ENCODE measurements at regions not wholly inside any gene's neighbourhood (a gene's known extent, or its start where the extent isn't known, plus 50 kb on each side); places are given as distances from the start of the nearest gene placed in this dataset.

DNA sequence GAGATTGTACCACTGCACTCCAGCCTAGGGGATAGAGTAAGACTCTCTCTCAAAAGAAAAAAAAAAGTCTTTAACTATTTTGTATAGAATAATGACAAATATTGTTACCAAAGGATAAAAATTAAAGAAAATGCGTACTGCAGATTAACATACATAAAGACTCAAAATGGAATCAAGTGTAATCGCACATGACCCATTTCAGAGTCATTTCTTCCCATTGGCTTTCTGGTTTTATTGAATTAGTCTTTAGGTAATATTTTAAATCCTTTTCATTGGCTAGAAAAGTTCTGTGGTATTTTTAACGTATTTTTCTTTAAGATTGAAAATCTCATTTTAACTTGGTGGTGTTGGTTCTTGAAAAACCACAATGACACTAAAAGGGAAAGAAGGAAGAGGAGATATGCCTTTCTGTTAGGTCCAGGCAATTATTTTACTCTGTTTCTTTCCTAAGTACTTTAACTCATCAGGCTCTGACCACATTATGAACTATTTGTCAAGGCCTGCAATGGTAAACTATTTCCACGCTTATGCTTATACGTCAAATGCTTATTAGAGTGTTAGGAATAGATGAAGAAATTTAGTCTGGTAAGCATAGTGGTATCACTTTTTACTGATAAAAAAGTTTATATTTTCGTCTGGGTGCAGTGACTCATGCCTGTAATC lies 52.3 kb downstream of the PLEKHG1 start:
- TF ChIP-seq REST (IDR thresholded peaks at IDR 0.05; ENCODE audit: low read depth): no peak
- no peak for TF ChIP-seq EGR1 (IDR thresholded peaks at IDR 0.05)
- no peak for TF ChIP-seq CREB1 (IDR thresholded peaks at IDR 0.05; ENCODE audit: low read depth)
- no peak for TF ChIP-seq YY1 (IDR thresholded peaks at IDR 0.05; ENCODE audit: low read depth)

DNA sequence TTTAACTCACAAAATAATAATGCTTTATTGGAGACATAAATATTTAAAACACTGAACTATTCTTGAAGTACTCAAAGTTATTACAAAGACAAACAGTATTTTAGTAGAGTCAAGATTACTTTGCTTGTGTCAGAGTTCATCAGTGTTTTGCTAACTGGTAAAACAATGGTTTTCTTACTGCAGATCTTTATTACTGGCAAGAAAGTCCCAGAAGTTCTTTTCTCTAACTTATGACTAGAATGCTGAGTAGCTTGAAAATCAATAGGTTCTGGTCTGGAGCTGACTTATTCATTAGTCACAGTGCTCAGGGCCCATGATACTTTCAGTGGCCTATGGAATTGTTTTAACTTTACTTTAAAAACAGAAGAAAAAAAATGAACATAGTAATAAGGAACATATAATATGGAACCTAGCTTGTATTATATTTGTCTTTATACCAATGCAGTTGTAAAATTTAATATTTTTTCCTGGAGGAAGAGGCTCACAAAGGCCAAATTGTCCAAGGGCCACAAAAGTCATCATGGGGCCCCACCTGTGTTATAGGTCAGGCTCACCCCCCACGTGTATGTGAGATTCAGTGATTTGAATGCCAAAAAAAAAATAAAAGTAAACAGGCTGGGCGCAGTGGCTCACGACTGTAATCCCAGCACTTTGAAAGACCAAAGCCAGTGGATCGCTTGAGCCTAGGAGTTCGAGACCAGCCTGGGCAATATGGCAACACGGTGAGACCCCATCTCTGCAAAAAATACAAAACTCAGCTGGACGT lies 53.3 kb downstream of the PLEKHG1 start:
- TF ChIP-seq YY1 (IDR thresholded peaks at IDR 0.05; ENCODE audit: low read depth) (no peak), REST (IDR thresholded peaks at IDR 0.05; ENCODE audit: low read depth) (no peak), TAF1 (IDR thresholded peaks at IDR 0.05; ENCODE audit: low read depth) (no peak), ZBTB7A (IDR thresholded peaks at IDR 0.05; ENCODE audit: low read depth) (no peak), RAD21 (IDR thresholded peaks at IDR 0.05; ENCODE audit: low read depth) (no peak), CREB1 (IDR thresholded peaks at IDR 0.05; ENCODE audit: low read depth) (no peak), TCF12 (IDR thresholded peaks at IDR 0.05; ENCODE audit: low read depth) (no peak), CEBPB (IDR thresholded peaks at IDR 0.05) (no peak), NFIC (IDR thresholded peaks at IDR 0.05) (no peak), EGR1 (IDR thresholded peaks at IDR 0.05) (no peak), FOXM1 (IDR thresholded peaks at IDR 0.05; ENCODE audit: borderline replicate concordance, low read depth) (no peak), TEAD4 (IDR thresholded peaks at IDR 0.05) (no peak), EP300 (IDR thresholded peaks at IDR 0.05; ENCODE audit: borderline replicate concordance) (no peak)
- TF ChIP-seq, protein P1, sequence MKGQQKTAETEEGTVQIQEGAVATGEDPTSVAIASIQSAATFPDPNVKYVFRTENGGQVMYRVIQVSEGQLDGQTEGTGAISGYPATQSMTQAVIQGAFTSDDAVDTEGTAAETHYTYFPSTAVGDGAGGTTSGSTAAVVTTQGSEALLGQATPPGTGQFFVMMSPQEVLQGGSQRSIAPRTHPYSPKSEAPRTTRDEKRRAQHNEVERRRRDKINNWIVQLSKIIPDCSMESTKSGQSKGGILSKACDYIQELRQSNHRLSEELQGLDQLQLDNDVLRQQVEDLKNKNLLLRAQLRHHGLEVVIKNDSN (IDR thresholded peaks at IDR 0.05): no peak
- TF ChIP-seq, protein P2, sequence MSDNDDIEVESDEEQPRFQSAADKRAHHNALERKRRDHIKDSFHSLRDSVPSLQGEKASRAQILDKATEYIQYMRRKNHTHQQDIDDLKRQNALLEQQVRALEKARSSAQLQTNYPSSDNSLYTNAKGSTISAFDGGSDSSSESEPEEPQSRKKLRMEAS (IDR thresholded peaks at IDR 0.05): no peak

DNA sequence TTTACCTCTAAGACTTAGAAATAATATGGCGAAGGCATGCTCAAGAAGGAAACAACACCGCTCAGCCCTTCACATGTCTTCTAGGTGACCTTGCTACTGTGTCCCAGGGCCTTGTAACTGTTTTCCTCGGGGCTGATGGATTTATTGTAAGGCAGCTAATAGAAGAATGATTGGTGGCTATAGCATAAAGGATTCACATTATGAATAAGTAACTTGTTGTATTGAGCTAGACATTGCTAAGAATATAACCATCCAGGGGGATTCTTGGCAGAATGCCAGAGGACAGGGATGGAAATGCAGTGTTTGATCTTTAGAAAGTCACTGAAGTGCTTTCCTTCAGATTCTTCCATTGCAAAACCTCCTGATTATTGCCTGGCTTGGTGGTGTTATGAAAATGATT lies 54.9 kb downstream of the PLEKHG1 start:
- TF ChIP-seq NFIC (IDR thresholded peaks at IDR 0.05) (peak; percentile 40), TAF1 (IDR thresholded peaks at IDR 0.05; ENCODE audit: low read depth) (no peak)

DNA sequence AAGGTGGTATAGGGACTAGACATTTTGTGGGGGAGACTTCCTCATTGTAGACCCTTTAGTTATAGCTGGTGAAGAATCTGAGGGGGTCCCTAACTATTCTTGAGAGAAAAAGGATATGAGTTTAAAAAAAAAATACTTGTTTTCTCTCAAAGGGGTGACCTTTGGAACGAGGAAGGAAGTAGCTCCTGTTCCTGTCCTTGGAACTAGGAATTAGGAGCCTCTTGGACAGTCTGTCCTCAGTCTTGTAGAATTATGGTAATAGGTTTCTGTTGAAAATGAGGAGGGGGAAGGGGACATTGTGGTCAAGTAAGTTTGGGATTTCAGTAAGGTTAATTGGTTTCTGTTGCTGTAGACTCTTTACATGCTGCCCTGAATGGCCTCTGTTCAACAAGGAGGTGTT lies 56.5 kb downstream of the PLEKHG1 start:
- no peak for TF ChIP-seq YY1 (IDR thresholded peaks at IDR 0.05; ENCODE audit: low read depth)
- TF ChIP-seq FOXM1 (IDR thresholded peaks at IDR 0.05; ENCODE audit: borderline replicate concordance, low read depth): no peak
- no peak for TF ChIP-seq RAD21 (IDR thresholded peaks at IDR 0.05; ENCODE audit: low read depth)
- TF ChIP-seq NFIC (IDR thresholded peaks at IDR 0.05): no peak
- TF ChIP-seq, protein P2 (IDR thresholded peaks at IDR 0.05): no peak
- TF ChIP-seq REST (IDR thresholded peaks at IDR 0.05; ENCODE audit: low read depth): no peak
- TF ChIP-seq, protein P1 (IDR thresholded peaks at IDR 0.05): no peak
- no peak for TF ChIP-seq EP300 (IDR thresholded peaks at IDR 0.05; ENCODE audit: borderline replicate concordance)

- TF ChIP-seq CREB1 (IDR thresholded peaks at IDR 0.05; ENCODE audit: low read depth) (no peak), RAD21 (IDR thresholded peaks at IDR 0.05; ENCODE audit: low read depth) (no peak), CEBPB (IDR thresholded peaks at IDR 0.05) (no peak), NFIC (IDR thresholded peaks at IDR 0.05) (no peak), YY1 (IDR thresholded peaks at IDR 0.05; ENCODE audit: low read depth) (no peak), REST (IDR thresholded peaks at IDR 0.05; ENCODE audit: low read depth) (no peak), TCF12 (IDR thresholded peaks at IDR 0.05; ENCODE audit: low read depth) (no peak), EP300 (IDR thresholded peaks at IDR 0.05; ENCODE audit: borderline replicate concordance) (no peak), ZBTB7A (IDR thresholded peaks at IDR 0.05; ENCODE audit: low read depth) (no peak), FOXM1 (IDR thresholded peaks at IDR 0.05; ENCODE audit: borderline replicate concordance, low read depth) (no peak), EGR1 (IDR thresholded peaks at IDR 0.05) (no peak), TEAD4 (IDR thresholded peaks at IDR 0.05) (no peak), TAF1 (IDR thresholded peaks at IDR 0.05; ENCODE audit: low read depth) (no peak)
- TF ChIP-seq, protein P1 (IDR thresholded peaks at IDR 0.05): no peak
- TF ChIP-seq, protein P2 (IDR thresholded peaks at IDR 0.05): no peak
These were observed 58.7 kb downstream of the PLEKHG1 start for GRCh38 chr6:150658421-150658820.
